Keratinocyte (primary cell): ENCODE measurements at regions not wholly inside any gene's neighbourhood (a gene's known extent, or its start where the extent isn't known, plus 50 kb on each side); places are given as distances from the start of the nearest gene placed in this dataset.

ENCODE experiments used
- DNase-seq: peaks from one replicate; pipeline ENCODE4 v3.0.0-alpha.2; 2011; ENCODE audit warnings: low read depth, missing footprints, low spot score
- FAIRE-seq: peaks from 2 replicates; lab custom pipeline; 2011; peaks lifted over from hg19 to GRCh38; lab: Jason Lieb, UNC
- H2AFZ ChIP-seq: 2 replicates; pipeline ENCODE4 v1.6.0; 2012; ENCODE audit warnings: low read length, control low read depth, inconsistent platforms; ENCODE audit not compliant: control insufficient read depth
- H3K27ac ChIP-seq: 2 replicates; pipeline ENCODE4 v1.5.1; 2011; ENCODE audit warnings: low read length; ENCODE audit not compliant: control insufficient read depth, insufficient read depth
- H3K27me3 ChIP-seq: 3 replicates; pipeline ENCODE4 v1.6.0; 2011; ENCODE audit warnings: low read length; ENCODE audit not compliant: control insufficient read depth, insufficient read depth; ENCODE audit errors: extremely low read depth
- H3K36me3 ChIP-seq, 2 experiments: 2 replicates in 1 of 2; 3 replicates in 1 of 2; pipeline ENCODE4 v1.5.1; 2011; ENCODE audit warnings: low read length in 2 of 2, mild to moderate bottlenecking in 1 of 2; ENCODE audit not compliant: control insufficient read depth in 2 of 2, insufficient read depth in 2 of 2; ENCODE audit errors: extremely low read depth in 1 of 2
- H3K4me1 ChIP-seq: 3 replicates; pipeline ENCODE4 v1.5.1; 2011; ENCODE audit warnings: low read length; ENCODE audit not compliant: control insufficient read depth, insufficient read depth; ENCODE audit errors: extremely low read depth
- H3K4me2 ChIP-seq: 3 replicates; pipeline ENCODE4 v1.6.0; 2011; ENCODE audit warnings: low read depth, low read length; ENCODE audit not compliant: control insufficient read depth, insufficient read depth; ENCODE audit errors: extremely low read depth
- H3K4me3 ChIP-seq, 3 experiments: fragments of 200-600 bp in 1 of 3; sonication (generic) in 1 of 3; 2 replicates in 2 of 3; 3 replicates in 1 of 3; pipeline ENCODE4 v1.5.1; 2011 to 2016; ENCODE audit warnings: low read length in 3 of 3, mild to moderate bottlenecking in 3 of 3, control low read depth in 2 of 3, inconsistent platforms in 1 of 3, low read depth in 1 of 3, mixed read lengths in 1 of 3, mixed run types in 1 of 3, moderate library complexity in 1 of 3; ENCODE audit not compliant: control insufficient read depth in 2 of 3, insufficient read depth in 2 of 3; ENCODE audit errors: extremely low read depth in 1 of 3
- H3K79me2 ChIP-seq: 2 replicates; pipeline ENCODE4 v1.6.0; 2012; ENCODE audit warnings: low read length; ENCODE audit not compliant: control insufficient read depth, insufficient read depth
- H3K9ac ChIP-seq: 3 replicates; pipeline ENCODE4 v1.6.0; 2011; ENCODE audit warnings: low read length; ENCODE audit not compliant: control insufficient read depth, insufficient read depth; ENCODE audit errors: extremely low read depth
- H3K9me1 ChIP-seq: 3 replicates; pipeline ENCODE4 v1.6.0; 2011; ENCODE audit warnings: low read length; ENCODE audit not compliant: control insufficient read depth, insufficient read depth; ENCODE audit errors: extremely low read depth
- H3K9me3 ChIP-seq: 2 replicates; pipeline ENCODE4 v1.5.1; 2012; ENCODE audit warnings: low read depth, low read length; ENCODE audit not compliant: control insufficient read depth
- H4K20me1 ChIP-seq: 3 replicates; pipeline ENCODE4 v1.6.0; 2011; ENCODE audit warnings: low read length; ENCODE audit not compliant: control insufficient read depth, insufficient read depth; ENCODE audit errors: extremely low read depth
- CTCF ChIP-seq, 3 experiments: IDR thresholded peaks in 1 of 3; conservative IDR thresholded peaks in 1 of 3; optimal IDR thresholded peaks in 1 of 3; 2 replicates in 2 of 3; 3 replicates in 1 of 3; pipeline versions ENCODE3 to v1.5.1; 2011; ENCODE audit warnings: low read length in 3 of 3, mild to moderate bottlenecking in 3 of 3, moderate library complexity in 2 of 3, control low read depth in 1 of 3, inconsistent platforms in 1 of 3; ENCODE audit not compliant: insufficient read depth in 2 of 3; ENCODE audit errors: extremely low read depth in 1 of 3
- EZH2 ChIP-seq: IDR thresholded peaks from one replicate; pipeline ENCODE4 v1.6.1; 2012; ENCODE audit warnings: inconsistent platforms, mild to moderate bottlenecking, low read length, moderate library complexity
- dilution Hi-C: fragments of 300-500 bp; cut with MboI; formaldehyde crosslinking; loops from one replicate; pipeline ENCODE4 v1.7.0; 2020; ENCODE audit warnings: low sequenced_read_pairs; ENCODE audit not compliant: extremely low pct_ligation_motif_present

GRCh38 chr7:156123362-156123761, 311.1 kb upstream of the SHH start:
- DNase-seq, result no peak
- H3K27ac ChIP-seq, result no peak overlapping the region
- dilution Hi-C loops, result no loop called here
- FAIRE-seq, result no peak
- peaks cover 3% of the 10 kb centered on the region for H3K4me1 ChIP-seq
- H3K4me2 ChIP-seq, result no peak overlapping the region
- H3K9me3 ChIP-seq, result peaks cover 5% of the 10 kb centered on the region
- no peaks in the 10 kb centered on the region for H3K27me3 ChIP-seq
- no peak for TF ChIP-seq EZH2
- no peak for TF ChIP-seq CTCF (optimal IDR thresholded peaks at IDR 0.05 in 1 of 3, IDR thresholded peaks at IDR 0.05 in 1 of 3, conservative IDR thresholded peaks at IDR 0.05 in 1 of 3; ENCODE audit: extremely low read depth in 1 of 3, insufficient read depth in 2 of 3, low read length in 3 of 3)
- no peak overlapping the region for H3K4me3 ChIP-seq
- no peaks in the 10 kb centered on the region for H3K9me1 ChIP-seq
- no peaks in the 10 kb centered on the region for H4K20me1 ChIP-seq
- no peak overlapping the region for H2AFZ ChIP-seq
- no peak overlapping the region for H3K9ac ChIP-seq
- no peaks in the 10 kb centered on the region for H3K79me2 ChIP-seq
- no peaks in the 10 kb centered on the region for H3K36me3 ChIP-seq

- TF ChIP-seq EZH2 (no peak), CTCF (optimal IDR thresholded peaks at IDR 0.05 in 1 of 3, IDR thresholded peaks at IDR 0.05 in 1 of 3, conservative IDR thresholded peaks at IDR 0.05 in 1 of 3; ENCODE audit: extremely low read depth in 1 of 3, insufficient read depth in 2 of 3, low read length in 3 of 3) (no peak)
- Histone ChIP-seq H3K4me1 (peaks cover 3% of the 10 kb centered on the region), H3K4me3 (no peak overlapping the region), H3K27ac (no peak overlapping the region), H3K4me2 (no peak overlapping the region), H3K27me3 (no peaks in the 10 kb centered on the region), H3K9me3 (peaks cover 5% of the 10 kb centered on the region), H3K79me2 (no peaks in the 10 kb centered on the region), H2AFZ (no peak overlapping the region), H3K9me1 (no peaks in the 10 kb centered on the region), H4K20me1 (no peaks in the 10 kb centered on the region), H3K9ac (no peak overlapping the region), H3K36me3 (no peaks in the 10 kb centered on the region)
- FAIRE-seq (no peak), DNase-seq (no peak)
- dilution Hi-C loops, result no loop called here
These were observed 310.6 kb upstream of the SHH start for GRCh38 chr7:156122752-156123354.
